Panc1 (cell line): ENCODE measurements at regions not wholly inside any gene's neighbourhood (a gene's known extent, or its start where the extent isn't known, plus 50 kb on each side); places are given as distances from the start of the nearest gene placed in this dataset.

Source experiments
- POLR2AphosphoS5 ChIP-seq: IDR thresholded peaks from 2 replicates; pipeline ENCODE4 v1.6.1; 2012; ENCODE audit warnings: mild to moderate bottlenecking, low read depth, low read length, moderate library complexity
- SIN3A ChIP-seq: IDR thresholded peaks from 2 replicates; pipeline ENCODE4 v1.6.1; 2012; ENCODE audit warnings: low read depth, mild to moderate bottlenecking, low read length, moderate library complexity, borderline replicate concordance; ENCODE audit not compliant: insufficient read depth
- TCF7L2 ChIP-seq: IDR thresholded peaks from 2 replicates; pipeline ENCODE4 v1.6.1; 2011; ENCODE audit warnings: mild to moderate bottlenecking, low read depth, low read length, inconsistent platforms
- TF ChIP-seq, protein P1 (sequence below): fragments of 450-650 bp; IDR thresholded peaks from 2 replicates; pipeline ENCODE4 v1.5.1; 2017; ENCODE audit warnings: mild to moderate bottlenecking

- no peak for TF ChIP-seq POLR2AphosphoS5
- TF ChIP-seq, protein P1, sequence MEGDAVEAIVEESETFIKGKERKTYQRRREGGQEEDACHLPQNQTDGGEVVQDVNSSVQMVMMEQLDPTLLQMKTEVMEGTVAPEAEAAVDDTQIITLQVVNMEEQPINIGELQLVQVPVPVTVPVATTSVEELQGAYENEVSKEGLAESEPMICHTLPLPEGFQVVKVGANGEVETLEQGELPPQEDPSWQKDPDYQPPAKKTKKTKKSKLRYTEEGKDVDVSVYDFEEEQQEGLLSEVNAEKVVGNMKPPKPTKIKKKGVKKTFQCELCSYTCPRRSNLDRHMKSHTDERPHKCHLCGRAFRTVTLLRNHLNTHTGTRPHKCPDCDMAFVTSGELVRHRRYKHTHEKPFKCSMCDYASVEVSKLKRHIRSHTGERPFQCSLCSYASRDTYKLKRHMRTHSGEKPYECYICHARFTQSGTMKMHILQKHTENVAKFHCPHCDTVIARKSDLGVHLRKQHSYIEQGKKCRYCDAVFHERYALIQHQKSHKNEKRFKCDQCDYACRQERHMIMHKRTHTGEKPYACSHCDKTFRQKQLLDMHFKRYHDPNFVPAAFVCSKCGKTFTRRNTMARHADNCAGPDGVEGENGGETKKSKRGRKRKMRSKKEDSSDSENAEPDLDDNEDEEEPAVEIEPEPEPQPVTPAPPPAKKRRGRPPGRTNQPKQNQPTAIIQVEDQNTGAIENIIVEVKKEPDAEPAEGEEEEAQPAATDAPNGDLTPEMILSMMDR, result no peak
- no peak for TF ChIP-seq TCF7L2
- no peak for TF ChIP-seq SIN3A
Observed at GRCh38 chr13:65609350-65609749, 1620.8 kb downstream of the PCDH9 start.
